Raji (cell line): ENCODE measurements at regions not wholly inside any gene's neighbourhood (a gene's known extent, or its start where the extent isn't known, plus 50 kb on each side); places are given as distances from the start of the nearest gene placed in this dataset.

ENCODE experiments used
- POLR2A ChIP-seq: IDR thresholded peaks from 2 replicates; pipeline ENCODE4 v1.6.1; 2011; ENCODE audit warnings: low read depth, low read length, control low read depth; ENCODE audit not compliant: insufficient read depth

DNA sequence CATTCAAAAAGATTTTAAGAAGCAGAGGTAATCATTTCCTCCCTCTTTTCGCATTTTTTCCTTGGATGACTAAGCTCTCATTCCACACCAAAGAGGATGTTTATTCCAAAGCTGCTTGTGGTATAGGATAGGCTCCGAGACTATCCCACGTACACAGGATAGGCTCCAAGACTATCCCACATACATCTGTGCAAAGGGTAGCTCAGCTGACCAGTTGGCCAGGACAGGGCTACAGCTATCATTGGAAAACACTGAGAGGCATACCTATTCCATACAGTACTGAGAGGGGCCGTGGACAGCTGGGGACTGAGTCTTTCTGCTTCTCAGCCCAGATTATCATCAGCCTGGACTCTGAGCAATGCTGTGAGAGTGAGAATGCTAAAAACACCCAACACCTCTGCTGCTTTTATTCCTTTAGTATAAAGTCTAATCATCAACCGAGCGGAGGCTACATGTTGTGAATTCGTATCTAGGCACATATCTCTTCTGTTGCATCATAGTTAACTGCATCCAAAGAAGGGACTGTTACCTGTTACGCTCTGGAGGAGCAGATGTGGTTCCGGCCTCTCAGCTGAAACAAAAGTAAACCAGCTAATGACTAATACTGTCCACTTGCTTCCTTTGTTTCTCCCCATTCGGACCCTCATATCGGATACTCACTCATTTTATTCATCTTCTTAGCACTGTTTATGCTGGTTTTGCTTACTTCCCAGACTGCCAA lies 141.0 kb downstream of the TNFSF18 start:
- no peak for TF ChIP-seq POLR2A

DNA sequence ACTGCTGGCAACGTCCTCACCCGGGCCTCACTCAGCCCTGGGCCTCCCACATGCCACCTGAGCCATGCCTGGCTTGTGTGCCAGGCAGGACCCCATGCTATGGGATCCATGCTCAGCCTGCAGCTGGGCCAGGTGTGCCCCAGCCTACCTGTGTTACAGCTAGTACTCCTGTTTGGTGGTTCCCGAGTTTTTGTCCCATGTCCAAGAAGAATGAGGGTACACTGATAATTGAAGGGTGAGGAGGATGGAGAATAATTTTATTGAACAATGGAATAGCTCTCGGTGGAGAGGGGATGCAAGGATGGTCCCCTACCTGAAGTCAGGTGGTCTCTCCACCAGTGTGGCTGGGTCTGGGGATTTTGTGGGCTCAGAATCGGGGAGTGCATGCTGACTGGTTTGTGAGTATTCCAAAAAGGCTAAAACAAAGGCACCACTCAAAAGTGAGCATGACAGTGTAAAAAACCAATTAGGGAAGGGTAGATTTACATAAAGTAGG lies 137.9 kb downstream of the TNFSF18 start:
- no peak for TF ChIP-seq POLR2A

DNA sequence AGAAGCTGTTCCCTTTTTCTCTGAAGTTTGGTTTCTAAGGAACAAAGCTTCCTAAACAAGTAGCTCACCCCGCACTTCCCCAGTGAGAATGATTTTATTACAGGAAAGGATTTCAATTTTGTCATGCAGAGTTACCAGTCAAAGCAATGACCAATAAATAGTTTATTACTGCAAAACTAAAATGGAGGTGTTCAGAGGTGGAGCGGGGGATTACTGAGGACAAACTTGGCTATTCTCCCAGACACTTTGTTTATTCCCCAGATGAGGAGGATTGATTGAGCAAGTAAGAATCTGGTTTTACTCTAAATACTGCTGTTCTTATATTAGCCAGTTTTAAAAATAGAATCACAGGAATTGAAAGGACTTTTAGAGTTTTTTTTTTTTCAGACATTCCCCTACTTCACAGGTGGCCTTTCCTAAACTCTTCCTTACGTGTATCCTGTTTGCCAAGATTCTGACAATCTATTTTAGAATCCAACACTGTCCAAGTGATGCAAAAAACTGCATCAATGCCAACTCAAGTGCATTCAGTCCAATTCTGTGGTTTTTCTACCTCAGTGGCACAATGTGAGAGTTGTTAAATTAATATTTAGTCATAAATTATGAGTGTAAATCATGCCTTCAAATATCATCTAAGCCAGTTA lies 136.1 kb downstream of the TNFSF18 start:
- no peak for TF ChIP-seq POLR2A

DNA sequence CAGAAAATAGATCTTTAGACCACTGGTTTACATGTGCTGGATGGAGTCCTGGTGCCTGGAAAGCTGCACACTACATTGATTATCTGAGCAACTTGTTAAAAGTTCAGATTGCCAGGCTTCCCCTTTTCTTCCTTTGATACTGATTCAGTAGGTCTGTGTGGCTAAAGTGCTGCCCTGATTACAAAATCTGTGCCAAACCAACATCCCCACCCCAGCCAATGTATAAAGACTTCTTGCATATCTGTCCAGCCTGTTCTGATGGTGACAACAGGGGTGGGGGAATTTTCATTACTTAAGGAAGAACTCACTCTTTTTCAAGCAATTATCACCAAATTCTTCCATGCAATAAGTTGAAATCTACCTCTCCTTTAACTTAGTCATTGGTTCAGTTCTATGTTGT lies 135.5 kb downstream of the TNFSF18 start:
- TF ChIP-seq POLR2A: no peak

DNA sequence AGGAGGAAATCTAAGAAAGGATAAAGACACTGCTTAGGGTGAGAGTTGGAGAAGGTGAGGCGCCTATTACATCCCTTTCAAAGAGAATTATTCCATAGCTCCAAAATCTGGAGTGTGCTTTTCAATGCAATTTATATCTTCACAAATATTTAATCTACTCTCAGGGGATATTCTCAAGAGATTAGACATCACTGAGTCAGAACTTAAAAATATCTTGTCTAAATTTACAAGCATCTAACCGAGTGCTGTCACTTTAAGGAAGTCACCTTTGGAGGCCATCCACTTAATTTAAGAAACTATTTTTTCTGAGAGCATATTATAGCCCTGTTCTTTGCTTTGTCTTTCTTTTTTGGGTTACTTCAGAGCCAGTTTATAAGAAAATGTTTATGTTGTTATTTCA lies 134.6 kb downstream of the TNFSF18 start:
- no peak for TF ChIP-seq POLR2A

DNA sequence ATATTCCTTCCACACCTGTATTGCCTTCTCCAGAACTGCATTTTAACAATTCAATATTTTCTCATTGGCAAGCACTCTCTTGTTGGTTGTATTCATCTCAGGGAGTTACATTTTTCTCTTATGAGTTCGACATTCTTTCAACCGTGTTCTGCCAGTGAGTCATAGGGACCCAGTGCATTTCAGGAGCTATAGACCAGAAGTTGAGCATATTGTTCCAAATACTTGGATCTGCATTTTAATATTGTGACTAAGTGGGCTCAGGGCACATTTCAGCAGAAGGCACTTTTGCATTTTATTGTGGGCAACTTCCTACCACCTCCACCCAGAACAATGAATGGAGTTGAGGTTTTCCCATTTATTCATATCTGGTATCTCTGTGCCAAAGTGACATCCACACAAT lies 132.8 kb downstream of the TNFSF18 start:
- TF ChIP-seq POLR2A: no peak

DNA sequence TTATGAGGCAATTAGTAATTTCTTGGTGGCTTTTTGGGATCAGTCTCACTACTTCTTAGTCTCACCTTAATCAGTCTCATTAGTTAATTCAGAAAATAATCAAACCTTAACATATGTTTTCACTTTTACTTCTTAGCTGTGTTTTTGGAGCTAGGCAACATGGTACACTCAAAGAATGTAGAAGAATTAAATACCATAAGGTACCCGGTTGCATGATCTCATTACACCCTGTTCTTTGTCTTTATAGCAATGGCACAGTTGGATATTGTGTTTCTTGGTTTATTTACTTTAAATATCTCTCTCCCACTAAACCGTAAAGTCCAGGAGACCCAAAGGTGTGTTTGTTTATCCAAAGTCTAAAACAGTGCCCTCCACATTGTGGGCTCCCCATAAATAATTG lies 132.3 kb downstream of the TNFSF18 start:
- no peak for TF ChIP-seq POLR2A

DNA sequence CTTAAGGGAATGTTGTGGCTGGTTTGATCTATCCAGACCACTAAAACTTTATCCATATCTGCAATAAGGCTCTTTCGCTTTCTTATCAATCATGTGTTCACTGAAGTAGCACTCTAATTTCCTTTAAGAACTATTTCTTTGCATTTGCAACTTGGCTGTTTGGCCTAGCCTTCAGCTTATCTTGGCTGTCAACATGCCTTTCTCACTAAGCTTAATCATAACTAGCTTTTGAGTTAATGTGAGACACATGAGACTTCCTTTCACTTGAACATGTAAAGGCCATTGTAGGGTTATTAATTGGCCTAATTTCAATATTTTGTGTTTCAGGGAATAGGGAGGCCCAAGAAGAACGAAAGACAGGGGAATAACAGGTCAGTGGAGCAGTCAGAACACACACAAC lies 124.7 kb downstream of the TNFSF18 start:
- no peak for TF ChIP-seq POLR2A

DNA sequence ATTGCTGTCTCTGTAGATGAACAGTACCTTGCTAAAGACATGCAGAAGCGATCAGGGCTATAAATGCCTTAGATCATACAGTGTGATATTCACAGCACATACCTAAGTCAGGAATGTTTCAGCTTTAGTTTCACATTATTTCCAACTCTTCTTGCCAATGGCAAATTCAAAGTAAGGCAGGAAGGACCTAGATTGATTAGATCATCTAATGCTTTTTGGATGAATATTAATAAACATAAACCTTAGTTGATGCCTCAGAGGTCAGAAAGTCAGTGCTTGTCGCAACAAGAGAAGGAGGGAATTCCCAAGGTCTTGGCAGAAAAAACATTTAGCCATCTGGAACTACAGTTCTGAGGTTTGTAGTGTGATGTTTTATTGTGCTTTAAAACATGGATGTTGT lies 122.3 kb downstream of the TNFSF18 start:
- TF ChIP-seq POLR2A: no peak

DNA sequence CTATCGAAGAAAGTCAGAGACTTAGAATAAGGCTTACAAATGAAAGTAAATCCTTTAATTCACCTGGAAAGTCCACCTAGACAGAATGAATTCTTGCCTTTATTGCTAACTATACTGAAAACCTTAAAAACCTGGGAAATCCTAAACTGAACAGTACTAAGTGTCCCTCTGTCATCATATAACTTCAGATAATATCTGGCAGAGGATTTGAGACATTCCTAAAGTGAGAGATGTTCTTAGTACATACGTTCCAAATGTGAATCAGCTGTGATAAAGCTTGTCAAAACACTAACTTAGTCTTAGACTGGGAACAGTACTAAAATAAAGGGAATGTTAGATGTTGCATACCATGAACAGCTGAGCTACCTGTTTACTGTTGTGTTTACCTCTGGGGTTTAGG lies 121.7 kb downstream of the TNFSF18 start:
- TF ChIP-seq POLR2A: no peak

DNA sequence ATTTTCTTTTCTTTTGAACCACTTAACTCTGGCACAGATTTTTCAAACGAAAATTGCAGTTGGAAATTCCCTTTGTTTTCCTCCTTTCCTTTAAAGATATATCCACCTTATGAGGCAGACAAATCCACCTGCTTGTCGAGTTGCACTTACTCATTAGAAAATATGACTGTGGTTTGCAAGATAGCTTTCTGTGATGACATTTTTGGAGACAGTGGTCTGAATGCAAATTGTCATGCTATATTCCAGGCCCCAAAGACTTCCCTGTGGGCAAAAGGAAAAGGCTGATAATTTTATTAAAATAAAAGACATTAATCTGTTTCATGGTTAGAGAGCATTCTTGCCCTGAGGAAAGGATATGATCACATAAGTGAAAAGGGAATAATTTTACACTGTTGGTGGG lies 120.6 kb downstream of the TNFSF18 start:
- TF ChIP-seq POLR2A: no peak

DNA sequence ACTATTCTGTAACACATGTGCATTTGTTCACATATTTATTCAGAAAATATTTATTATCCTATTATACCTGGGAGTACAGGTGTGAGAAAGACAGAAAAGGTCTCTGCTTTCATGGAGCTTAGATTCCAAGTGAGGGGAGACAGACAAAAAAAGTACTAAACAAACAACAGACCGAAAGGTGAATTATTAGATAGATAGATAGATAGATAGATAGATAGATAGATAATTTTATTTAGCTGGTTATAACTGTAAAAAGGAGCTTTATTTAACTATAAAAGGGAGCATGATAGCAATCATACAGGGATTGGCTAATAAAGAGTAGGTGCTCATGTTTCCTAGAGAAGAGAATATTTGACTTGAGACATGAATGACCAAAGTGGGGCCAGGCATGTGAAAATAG lies 119.4 kb downstream of the TNFSF18 start:
- TF ChIP-seq POLR2A: no peak

DNA sequence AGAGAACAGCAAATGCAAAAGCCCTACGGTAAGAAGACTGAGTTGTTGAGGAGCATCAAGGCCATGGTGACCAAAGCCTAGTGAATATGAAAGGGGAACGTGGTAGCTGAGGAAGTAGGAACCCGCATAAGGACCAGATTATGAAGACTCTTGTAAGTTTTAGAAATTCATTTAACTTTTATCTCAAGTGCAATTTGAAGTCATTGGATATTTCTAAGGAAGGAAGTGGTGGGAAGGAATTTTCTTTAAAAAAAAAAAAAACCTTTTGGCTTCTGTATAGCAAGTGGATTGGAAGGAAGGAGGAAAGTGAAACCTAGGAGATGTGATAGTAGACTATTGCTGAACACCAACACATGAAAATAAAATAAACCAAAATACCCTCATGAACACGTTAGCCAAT lies 119.0 kb downstream of the TNFSF18 start:
- TF ChIP-seq POLR2A: no peak

DNA sequence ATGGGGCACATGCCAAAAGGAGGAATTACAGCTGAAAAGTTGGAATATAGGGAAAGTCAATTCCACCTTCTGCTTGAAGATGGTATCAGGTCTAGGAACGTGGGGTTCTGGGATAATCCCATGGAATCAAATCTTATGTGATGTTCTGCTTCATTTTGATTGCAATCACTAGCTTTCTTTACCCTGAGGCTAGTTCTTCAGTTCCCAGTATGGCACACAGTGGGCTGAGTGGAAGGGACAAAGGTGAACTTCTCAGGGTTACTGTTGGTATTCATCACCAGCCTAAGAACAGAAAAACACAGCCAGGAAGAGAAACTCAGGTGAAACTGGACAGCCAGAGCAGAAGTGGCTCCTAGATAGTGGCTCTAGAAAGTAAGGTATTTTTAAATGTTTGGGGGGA lies 117.8 kb downstream of the TNFSF18 start:
- TF ChIP-seq POLR2A: no peak

DNA sequence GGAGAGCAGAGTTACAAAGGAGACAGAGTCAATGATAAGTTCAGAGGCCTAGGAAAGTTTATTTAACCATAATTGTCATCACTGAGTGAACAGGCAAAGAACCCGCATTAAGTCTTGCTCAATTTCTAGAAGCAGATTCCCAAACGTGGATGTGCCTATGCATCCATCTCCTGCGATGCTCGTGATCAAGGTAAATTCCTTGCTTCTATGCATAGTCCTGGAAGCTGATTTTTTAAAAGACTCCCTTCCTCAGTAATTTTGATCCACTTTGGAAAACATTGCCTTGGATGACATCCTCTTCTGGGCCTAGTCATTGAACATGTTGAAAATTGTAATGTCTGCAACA lies 116.4 kb downstream of the TNFSF18 start:
- TF ChIP-seq POLR2A: no peak

DNA sequence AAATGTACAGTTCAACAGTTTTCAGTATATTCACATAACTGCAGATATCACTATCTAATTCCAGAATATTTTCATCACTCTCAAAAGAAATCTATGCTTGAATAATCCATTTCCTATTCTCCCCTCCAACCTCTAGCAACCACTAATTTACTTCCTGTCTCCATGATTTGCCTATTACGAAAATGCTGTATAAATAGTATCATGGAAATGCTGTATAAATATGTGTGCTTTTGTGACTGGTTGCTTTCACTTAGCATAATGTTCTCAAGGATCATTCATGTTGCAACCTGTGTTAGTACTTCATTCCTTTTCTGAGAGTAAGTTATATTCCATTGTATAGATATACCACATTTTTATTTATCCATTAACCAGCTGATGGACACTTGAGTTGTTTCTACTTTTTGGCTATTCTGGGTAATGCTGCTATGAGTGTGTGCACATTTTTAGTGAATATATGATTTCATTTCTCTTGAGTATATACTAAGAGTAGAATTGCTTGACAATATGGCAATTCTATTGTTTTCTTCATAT lies 115.6 kb downstream of the TNFSF18 start:
- TF ChIP-seq POLR2A: no peak
